GM21717 (cell line): ENCODE measurements at regions not wholly inside any gene's neighbourhood (a gene's known extent, or its start where the extent isn't known, plus 50 kb on each side); places are given as distances from the start of the nearest gene placed in this dataset.

ENCODE experiments used
- ATAC-seq: cut with Tn5 transposase; IDR thresholded peaks from one replicate; pipeline ENCODE4 v1.9.1; 2021; ENCODE audit warnings: mild to moderate bottlenecking, moderate library complexity; ENCODE audit not compliant: unreplicated experiment

DNA sequence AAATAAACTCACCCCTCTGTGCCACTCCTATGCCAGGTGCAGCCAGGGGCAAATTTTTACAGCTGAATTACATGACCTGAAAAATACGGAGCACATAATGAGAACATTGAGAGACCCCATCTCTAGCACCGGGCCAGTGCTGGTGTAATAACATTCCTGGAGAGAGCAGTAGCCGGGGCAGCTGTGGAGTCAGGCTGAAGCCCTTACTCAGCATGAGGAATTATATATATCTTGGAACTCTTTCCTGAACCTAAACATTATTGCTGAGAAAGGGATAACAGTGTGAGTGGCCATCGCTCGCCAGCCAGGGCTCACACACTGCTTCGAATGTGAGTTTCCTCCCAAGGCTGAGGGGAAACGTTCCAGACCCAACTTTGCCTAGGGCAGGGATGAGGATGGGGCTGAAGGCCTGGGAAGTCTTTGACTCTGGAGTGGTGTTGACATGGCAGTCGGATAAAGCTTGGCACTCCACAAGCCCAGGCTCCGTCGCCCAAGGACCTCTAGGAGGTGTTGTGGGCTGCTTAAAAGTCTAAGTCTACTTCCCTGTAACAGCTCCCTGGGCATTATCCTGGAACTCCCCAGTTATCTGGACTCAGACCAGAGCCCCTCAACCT lies 269.8 kb downstream of the CDC5L start:
- ATAC-seq: no peak

DNA sequence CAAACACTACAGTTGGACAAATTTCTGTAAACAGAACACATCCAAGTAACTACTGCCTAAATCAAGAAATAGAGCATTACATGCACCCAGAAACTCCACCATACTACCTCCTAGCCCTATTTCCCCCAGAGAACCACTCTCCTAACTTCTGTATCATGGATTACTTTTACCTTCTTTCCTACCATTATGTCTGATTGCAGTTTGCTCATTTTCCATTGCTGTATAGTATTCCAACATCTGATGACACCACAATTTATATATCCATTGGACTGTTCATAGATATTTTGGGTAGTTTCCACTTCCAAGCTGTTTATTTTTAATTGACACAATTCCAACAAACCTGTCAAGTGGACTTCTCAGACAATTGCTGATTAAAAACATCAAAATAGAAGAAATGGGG lies 271.1 kb downstream of the CDC5L start:
- no peak for ATAC-seq

DNA sequence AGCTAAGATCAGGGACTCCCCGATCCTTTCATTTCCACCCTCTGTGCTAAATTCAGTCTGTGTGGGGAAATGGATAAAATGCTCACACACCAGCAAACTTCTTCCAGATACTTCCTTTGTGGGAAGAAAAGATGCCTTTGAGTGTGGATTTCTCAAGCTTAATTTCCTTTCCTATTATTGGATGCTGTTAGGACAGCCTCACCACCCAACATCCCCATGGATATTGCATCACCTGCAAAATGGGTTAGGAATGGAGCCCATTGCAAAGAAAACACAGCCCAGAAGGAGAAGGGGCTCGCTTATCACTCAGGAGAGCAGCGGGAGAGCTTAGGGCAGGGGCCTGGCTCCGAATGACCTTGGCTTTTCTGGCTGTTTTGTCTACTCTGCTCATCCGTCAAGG lies 272.2 kb downstream of the CDC5L start:
- no peak for ATAC-seq

DNA sequence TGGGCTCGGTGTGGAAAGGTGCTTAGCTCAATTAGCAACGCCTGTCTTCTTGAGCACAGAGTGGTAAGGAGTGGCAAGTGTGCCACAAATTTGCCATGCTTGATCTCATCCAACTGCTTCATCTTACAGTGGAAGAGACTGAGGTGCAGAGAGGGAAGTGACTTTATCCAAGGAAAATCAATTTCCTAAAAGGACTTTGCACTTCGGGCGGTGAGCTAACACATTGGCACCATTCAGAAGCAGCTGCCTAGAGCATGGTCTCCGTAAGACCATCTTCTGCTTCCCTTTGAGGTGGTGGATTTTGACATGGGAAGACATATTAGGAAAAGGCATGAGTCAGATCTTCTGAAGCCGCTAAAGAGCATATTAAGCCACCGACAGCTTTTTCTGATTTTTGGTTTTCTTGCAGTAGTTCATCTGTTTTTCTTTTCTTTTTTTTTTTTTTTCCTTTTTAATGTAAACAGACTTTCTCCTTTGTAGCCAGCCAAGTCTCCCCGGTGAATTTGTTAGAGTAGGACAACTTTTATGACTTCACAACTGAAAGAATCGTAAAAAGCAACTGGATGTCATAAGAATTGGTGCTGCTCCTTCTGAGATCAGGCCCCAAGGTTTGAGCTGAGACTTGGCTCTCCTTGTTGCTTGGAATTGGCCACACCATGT lies 273.2 kb downstream of the CDC5L start:
- ATAC-seq: no peak

DNA sequence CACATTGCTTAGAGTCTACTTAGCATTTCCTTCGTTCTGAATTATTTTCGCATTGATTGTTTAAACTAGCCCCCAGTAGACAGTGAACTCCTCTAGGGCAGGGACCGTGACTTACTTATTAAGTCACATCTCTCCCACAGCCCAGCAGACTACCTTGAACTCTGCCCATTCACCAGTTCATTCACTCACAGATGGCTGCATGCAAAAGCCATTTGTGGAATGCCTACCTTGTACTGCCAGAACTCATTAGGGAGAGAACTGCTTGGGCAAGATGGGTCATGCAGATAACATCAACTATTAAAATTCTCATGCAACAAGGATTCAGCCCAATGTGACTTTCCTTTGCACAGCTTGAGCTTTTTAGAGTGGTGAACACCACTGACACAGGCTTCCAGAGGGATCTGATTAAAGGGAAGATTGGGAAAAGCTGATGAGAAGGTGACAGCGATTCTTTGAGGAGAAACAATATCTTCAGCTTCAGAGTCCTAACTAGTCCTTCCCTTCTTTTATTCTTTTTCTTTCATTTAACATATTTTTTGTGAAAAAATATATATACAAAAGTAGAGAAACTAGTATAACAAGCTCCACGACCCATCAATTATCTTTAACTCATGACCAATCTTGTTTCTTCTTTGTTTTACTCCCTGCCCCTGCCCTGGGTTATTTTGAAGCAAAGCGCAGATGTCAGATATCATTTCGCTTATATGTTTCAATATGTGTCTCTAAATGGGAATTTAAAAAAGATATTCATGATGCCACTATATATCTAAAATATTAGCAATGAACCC lies 273.9 kb downstream of the CDC5L start:
- no peak for ATAC-seq

DNA sequence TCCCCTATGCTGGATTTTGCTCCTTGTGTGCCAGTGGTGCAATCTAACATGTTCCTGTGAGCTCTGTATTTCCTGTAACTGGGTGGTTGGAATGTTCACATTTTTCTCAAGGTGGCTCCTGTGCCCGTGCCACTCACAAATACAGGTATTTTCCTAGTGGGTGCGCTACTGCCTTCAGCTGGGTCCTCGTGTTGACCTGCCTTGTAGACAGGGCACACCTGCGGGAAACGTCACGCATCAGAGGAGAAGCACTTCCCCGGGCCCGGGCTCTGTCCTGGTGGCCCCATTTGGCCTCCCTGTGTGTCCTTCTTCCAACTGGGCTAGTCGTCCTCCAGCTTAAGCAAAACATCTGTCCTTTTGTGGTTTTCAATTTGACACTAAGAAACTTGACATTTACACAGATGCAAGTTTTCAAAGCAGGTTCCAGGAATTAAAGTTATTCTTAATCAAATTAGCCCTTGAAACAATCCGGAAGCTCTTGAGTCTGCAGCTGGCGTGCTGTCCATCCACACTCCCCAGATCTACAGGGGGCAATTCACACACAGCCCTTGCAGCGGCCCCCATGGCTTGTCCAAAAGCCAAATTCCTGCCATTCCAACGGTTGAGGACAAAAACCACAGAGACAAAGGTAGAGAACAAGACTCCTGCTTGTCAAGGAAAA lies 275.1 kb downstream of the CDC5L start:
- no peak for ATAC-seq

DNA sequence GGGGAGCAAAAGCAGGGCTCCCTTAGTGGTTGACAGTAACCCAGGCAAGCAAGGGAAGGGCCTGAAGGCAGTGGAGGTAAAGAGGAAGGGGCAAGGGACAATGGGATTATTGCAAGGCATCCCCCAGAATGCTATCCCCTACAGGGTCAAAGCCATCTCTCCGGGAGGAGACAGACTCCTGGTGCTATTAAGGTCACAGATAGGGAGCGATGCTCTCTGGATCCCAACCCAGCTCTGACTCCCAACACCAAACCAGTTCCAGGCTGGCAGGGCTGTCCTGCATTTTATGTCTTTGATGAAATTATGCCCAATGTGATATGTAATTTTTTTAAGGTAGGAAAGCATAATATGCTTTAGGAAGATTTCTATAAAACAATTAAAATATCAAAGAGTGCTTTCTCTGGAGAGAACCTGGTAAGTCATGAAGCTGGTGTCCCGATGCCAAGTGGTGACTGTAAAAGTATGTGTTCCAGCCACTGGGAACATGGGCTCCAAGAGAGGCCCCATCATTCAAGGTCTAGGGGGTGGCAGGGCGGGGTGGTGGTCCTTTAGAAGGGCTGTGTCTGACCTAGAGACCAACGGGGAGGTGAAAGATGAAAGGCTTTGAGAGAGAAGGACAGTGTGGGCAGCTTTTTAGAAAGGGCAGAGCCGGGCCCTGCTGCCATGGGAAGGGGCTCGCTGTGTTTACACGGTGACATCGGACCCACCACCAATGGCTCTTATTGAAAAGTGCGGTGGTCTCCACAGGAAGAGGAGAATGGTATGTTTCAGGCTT lies 276.5 kb downstream of the CDC5L start:
- no peak for ATAC-seq

DNA sequence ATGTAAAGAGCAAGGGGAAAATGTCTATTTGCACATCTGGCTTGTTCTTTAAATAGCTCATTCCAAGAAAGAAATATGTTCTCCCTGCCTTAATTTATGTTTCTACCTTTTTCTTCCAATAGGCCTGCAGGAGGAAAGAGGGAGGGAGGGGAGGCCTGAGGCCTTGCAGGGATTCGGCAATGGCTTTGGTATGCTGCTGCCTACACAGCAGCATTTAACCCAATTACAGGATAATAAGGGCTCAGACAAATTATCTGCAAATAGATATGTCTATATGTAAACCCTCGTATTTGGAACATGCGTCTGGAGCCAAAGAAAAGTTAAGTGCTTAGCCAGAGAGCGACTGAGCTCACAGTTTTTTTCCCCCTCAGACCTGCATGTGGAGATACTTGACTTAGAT lies 277.2 kb downstream of the CDC5L start:
- no peak for ATAC-seq

DNA sequence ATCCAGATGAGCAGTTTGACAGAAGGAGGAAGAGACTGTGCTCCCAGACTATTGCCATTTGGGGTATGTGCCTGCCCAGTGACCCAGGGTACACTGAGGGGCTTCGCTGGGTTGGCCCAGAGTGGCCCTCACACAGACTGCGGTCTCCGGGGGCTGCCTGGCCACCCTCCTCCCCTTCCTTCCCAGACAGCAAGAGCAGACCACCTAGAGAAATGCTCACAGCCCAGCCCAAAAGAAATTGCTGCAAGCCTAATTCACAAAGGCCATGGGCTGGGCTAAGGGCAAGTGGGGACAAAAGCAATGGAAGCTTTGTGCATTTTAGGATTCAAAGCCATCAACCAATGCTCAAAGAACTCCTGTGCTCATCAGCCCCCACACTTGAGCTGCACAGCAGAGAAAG lies 277.6 kb downstream of the CDC5L start:
- no peak for ATAC-seq

DNA sequence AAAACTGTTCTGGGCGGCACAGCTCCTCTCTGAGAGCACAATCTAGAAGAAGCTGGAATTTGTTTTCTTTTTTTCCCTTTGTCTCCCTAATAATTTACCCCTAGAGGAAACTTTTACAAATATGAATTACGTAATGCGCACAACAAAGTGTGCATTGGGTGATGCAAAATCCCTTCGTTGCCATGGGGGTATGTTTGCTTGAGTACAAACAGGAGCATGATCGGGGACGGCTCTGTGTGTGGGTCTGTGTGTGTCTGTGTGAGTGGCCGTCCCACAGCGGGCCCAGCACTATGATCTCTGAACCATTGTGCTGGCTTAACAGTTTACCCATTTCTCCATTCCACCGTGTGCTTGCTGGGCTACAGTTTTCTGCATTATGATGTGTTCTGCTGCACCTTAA lies 278.2 kb downstream of the CDC5L start:
- no peak for ATAC-seq

DNA sequence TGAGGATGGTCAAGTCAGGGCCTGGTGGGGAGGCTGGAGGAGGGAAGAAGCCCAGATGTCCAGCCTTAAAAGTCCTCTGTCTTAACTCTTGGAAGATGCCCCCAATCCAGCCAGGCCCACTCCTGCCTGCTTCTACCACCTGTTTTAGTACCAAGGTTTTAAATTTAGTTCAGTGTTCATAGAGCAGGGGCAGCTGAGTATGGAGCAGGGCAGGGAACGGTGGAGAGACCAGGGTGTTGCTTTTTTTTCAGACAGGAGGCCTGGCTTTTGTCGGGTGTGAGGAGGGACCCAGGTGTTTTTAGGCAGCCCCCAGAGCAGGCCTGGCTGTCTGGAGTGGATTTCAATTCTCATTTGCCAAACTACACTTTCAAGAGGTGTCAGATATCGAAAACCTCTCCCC lies 278.8 kb downstream of the CDC5L start:
- no peak for ATAC-seq

DNA sequence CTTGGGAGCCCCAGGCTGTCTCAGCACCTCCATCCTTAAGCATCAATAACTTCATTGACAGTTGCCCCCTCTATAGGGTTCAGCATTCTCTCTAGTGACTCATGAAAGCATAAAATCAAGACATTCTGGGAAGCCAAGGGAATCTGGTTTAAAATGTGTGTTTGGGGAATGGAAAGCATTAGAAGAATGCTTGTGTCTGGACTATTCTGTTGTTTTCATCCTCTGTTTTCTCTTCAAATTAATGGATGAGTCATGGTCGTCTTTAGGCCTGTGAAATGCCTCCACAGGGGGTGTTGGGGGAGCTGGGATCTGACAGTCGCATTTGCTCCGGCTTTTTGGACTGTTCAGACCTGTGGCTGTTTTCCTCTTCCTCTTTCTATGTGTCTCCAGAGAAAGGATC lies 279.7 kb downstream of the CDC5L start:
- no peak for ATAC-seq

DNA sequence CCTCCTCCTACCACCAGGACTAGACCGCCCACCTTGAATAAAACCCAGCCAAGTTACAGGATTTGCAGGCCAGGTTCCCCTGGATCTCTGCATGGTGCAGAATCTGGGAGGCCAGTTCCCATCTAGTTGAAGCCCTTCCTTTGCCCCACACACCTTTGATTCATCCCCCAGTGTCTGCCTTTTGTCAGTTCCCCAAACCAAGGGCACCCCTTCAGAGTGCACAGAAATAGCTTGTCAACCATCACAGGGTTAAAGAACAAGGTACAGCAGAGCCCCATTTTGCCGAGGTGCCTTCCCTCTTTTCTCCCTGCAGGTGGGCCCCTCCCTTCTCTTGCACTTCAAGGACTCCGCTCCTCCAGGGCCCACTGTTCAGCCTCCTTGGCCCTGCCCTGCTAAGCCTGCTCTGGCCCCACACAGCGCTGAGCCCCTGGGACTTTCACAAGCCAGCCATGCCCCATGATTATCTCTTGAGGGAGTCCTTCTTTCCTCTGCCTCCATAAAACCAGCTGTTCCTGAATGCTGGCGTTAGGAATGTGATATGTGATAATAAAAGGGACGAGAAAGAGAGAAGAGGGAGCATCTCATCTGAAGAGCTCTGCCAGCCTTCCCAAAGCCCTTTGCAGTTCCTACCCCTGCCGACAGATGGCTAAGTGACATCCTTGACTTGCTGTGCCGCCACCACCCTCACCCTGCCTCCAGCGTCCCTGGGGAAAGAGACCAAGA lies 280.3 kb downstream of the CDC5L start:
- ATAC-seq: no peak

DNA sequence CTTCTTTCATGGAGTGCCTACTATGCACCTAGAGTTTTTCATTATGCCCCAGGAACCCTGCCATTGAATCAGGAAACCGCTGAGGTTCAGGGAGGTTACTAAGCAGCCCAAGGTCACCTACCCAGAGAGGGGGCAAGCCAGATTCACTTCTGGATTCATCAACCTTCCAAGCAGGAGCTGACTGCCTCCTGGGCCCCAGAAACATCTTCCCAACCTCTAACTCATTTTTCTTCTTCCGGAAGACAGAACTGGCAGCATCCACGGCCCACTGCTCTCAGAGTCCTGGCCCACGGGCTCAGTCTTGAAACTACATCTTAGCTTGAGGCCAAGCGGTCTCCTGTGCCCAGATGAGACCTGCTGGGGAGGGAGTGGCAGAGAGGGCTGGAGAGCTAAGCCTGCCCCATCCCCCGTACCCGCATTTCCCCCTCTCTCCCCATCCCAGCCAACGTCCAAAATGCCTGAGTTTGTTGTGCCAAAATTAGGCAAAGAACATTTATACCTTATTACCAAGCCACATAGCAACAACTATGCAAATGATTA lies 281.0 kb downstream of the CDC5L start:
- no peak for ATAC-seq

DNA sequence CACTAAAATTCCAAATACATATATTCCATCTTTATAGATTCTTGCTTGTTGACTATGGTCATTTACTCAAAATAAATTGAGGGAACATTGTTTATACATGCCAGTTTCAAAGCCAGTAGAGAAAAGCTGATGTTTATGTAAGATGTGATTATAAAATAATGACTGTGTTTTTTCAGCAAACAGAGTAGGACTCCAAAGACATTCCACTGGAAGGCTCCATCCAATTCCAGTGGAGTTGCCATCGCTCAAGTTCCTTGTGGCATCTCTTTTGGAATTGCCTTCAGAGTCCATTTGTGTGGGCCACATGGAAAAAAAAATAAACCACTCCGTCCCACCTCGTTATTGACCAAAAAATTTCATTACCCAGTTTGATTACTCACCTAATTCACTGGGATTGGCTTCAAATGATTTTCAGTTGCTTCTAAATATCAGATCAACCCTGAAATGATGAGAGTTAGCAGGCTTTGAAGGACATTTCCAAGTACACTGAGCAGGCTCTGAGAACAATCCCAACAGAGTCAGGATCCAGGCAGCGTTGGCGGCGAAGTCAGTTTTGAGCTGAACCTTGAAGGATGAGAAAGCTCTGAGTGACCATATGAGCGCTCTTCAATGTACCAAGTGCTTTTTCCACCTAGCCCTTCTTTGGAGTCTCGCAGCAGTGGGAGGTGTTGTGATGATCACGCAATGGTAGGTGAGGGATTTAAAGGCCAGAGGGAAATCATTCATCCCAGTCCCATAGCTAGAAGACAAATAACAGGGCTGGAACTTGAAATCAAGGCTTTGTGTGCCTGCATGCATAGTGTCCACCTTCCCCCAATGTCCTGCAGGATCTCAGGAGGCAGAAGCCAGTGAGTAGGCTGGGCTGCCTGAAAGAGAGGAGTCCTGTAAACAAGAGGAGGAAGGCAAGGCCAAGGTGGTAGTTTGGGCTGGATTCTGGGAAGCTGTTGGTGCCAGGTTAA lies 281.7 kb downstream of the CDC5L start:
- no peak for ATAC-seq

DNA sequence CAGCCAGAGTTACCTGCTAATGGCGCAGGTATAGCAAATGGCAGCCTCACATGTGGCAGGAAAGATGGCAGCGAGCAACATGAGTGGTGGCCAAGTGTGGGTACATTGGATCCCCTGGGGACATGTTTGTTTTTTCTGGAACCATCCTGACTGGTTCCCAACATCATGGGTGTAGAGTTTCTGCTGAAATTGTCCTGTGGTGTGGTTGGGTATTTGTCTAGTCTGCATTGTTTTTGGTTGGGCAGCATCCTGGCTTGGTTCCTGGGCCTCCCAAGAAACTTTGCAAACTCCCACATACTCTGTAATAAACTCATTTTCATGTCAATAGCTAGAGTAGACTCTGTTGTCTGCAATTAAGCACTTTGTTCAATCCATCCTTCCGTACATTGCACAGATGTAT lies 282.6 kb downstream of the CDC5L start:
- ATAC-seq: no peak

DNA sequence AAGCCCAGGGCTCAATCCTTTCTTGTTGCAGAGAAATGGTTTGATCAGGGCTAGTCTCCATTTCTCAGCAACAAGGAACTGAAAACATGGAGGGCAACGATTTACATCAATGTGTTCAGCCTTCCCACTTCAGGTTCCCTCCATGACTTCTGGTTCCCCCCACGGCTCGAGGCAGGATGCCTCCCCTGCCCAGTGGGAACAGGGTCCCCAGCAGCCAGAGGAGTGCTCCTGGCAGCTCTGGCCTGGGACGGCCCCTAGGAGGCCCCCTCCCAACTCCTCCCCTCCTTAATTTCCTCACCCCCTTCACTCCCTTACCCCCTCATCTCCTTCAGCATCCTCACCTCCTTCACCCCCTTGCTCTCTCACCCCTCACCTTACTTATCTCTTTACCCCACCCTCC lies 283.8 kb downstream of the CDC5L start:
- no peak for ATAC-seq

DNA sequence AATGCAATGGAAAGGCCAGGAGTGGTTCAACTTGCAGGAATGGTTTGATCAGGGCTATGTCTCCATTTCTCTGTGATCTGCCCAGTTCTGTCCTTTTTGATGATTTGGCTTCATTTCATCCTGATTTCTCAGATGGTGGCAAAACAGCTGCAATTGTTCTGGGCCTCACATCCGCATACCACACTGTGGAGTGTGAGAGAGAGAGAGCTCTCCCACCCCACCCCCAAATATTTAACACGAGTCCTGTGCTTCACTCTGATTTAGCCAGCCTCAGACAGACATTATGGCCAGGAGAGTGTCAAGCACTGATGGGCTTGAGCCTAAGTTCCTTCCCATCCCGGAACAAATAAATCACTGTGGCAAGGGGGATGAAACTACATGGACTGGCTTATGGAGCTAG lies 284.6 kb downstream of the CDC5L start:
- no peak for ATAC-seq

DNA sequence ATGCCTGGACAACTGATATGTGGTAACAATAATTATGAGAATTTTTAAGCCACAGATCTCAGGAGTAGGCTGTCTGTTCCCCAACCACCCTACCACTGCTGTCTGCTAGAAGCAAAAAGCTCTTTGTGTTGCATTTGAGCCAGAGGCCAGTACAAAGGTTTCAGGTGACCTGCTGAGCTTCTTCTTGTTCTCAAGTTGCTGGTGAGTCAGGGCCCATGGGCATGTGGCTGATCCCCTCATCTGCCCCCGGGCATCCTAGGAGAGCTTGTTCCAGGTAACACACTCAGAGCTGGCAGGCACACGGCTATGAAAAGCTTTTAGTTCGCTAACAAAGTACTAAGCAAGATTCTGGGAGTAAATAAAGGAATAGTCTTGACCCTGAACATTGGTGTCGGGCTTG lies 285.3 kb downstream of the CDC5L start:
- ATAC-seq: no peak
